HG03159 (cell line): ENCODE measurements at regions not wholly inside any gene's neighbourhood (a gene's known extent, or its start where the extent isn't known, plus 50 kb on each side); places are given as distances from the start of the nearest gene placed in this dataset.
"Not testable (repeated sequence)": the region's sequence is repeated elsewhere in the genome, so short reads cannot be mapped to it uniquely, and the experiment has no call there.

ENCODE experiments used
- ATAC-seq: cut with Tn5 transposase; IDR thresholded peaks from one replicate; pipeline ENCODE4 v1.9.1; 2021; ENCODE audit warnings: mild to moderate bottlenecking, moderate library complexity; ENCODE audit not compliant: unreplicated experiment

DNA sequence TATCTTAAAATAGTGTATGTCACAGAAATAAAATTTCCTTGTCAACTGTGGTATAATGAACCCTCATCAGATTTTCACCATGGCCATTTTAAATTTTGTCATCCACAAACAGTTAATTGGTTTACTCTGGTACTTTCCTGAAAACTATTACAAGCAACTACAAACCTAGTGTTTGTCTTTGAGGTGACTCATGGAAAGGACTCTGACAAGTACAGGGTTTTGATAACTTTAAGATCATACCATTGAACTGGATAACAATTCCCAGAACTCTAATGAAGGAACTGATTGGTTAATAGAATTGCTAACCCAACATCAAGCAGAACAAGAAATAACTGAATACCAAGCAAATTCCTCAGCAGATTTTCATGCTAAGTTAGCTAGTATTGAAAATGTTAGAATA is 237.7 kb upstream of the IPO5 start:
- no peak for ATAC-seq

- ATAC-seq, result no peak
Measured at GRCh38 chr13:97716746-97717145, 236.7 kb upstream of the IPO5 start.

DNA sequence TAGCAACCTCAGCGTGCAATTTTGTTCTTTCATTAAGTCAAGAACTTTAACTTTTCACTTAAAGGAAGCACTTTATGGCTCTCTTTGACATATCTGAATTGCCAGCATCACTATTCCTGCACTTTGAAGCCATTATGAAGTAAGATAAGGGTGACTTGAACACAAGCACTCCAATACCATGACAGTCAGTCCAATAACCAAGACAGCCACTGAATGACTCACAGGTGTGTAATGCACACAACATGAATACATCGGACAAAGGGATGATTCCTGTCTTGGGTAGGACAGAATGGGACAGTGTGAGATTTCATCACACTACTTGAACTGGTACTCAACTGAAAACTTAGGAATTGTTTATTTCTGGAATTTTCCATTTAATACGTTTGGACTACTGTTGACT is 233.7 kb upstream of the IPO5 start:
- ATAC-seq, result no peak

- no peak for ATAC-seq
Measured at GRCh38 chr13:97720896-97721295, 232.6 kb upstream of the IPO5 start.

GRCh38 chr13:97723655-97724054 is 229.8 kb upstream of the IPO5 start:
- ATAC-seq, result no peak

DNA sequence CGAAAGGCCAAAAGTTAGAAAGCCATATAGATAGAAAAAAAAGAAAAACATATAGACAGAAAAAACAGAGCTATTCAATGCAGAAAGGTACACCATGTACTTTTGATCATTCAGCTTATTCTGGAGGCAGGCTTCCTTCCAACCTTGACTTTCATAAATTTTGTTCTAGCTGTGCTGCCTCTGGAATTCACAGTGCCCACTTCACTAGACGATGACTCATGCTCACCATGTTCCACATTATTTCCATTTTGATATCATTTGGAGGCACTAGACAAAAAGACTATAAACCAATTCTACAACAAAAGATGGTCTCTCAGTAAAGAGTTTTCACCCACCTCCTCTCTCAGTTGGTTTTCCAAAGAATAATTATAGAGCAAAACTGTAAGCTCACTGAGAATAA is 229.0 kb upstream of the IPO5 start:
- no peak for ATAC-seq

GRCh38 chr13:97726664-97727280 is 226.7 kb upstream of the IPO5 start:
- ATAC-seq, result no peak

DNA sequence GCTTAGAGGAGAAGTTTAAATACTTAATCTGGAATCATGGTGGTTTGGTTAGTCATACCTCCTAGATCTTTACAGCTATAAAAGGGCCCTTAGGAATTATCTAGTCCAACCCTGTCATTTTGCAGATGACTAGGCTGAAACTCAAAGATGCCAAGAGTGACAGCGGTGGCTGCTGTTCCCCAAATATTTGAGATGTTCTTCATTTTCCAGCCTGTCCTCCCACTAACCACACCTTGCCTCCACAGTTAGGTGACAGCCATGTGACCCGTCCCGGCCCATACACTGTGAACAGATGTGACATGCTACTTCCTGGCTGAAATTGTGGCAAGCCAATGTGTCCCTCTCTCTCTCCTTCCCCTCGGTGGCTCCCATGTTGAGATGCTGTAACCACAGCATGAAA is 225.5 kb upstream of the IPO5 start:
- no peak for ATAC-seq

GRCh38 chr13:97736436-97736835 is 217.0 kb upstream of the IPO5 start:
- ATAC-seq, result no peak

DNA sequence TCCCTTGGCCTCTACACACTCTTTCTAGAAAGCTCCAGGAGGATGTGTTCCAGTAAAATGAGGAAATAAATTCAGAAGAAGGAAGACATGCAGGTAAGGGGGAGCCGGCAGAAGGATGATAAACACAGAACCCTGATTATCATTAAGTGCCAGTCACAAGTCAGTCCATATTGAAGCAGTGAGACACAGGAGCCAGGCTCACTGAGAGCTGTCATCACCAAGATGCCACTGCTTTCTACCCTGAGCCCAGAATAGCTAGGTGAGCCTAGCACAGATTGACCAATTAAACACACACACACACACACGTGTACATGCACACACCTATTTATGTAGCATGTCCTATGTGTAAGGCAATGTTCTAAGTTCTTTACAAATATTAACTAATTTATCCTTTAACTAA is 211.4 kb upstream of the IPO5 start:
- no peak for ATAC-seq

GRCh38 chr13:97743938-97744337 is 209.5 kb upstream of the IPO5 start:
- no peak for ATAC-seq

DNA sequence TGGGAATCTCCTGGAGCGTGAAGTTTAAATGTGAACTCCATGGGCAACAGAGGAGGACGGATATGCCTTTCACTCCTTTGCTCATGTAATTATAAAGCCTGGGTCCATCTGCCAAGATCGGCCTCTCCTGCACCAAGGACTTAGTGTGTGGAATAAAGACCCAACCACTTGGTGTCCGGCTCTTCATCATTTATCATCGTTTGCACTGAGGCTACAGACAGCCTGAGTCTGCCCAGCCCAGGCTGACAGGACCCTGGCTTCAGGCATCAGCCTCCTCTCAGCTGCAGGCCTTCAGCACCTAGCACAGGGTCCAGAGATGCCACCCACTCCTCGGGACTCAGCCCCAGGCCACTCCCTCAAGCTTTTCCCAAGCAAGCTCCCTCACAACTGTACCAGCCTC is 206.8 kb upstream of the IPO5 start:
- no peak for ATAC-seq

GRCh38 chr13:97749174-97749573 is 204.3 kb upstream of the IPO5 start:
- ATAC-seq, result no peak

- no peak for ATAC-seq
Measured at GRCh38 chr13:97751477-97751876, 202.0 kb upstream of the IPO5 start.

DNA sequence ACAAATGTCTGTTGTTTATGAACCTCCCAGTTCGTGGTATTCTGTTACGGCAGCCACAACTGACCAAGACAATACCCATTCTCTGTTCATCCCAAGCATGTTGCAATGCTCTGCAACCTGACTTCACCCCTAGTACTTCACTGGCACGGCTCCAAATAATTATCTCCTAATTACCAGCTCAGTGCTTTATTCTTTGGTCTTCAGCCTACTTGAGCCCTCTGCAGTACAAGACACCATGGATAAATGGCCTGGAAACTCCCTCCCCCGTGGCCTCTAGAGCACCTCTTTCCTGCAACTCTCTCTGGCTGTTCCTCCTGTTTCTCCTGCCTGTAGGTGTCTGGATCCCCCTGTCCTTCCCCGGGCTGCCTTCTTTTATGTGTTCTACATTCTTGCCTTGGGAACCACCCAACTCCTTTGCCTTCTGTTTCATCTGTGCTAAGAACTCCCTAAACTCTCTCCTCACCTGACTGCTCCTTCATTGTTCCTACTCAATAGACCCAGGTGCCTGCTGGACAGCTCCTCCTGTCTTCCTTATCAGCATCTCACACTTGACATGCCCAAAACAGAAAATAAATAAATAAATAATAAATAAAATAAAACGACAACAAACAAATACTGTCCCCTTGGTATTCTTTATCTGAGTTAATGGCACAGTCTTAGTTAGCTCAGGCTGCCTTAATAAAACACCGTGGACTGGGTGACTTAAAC is 200.4 kb upstream of the IPO5 start:
- ATAC-seq, result no peak

- no peak for ATAC-seq
Measured at GRCh38 chr13:97753942-97754670, 199.4 kb upstream of the IPO5 start.

- no peak for ATAC-seq
Measured at GRCh38 chr13:97757807-97758206, 195.7 kb upstream of the IPO5 start.

DNA sequence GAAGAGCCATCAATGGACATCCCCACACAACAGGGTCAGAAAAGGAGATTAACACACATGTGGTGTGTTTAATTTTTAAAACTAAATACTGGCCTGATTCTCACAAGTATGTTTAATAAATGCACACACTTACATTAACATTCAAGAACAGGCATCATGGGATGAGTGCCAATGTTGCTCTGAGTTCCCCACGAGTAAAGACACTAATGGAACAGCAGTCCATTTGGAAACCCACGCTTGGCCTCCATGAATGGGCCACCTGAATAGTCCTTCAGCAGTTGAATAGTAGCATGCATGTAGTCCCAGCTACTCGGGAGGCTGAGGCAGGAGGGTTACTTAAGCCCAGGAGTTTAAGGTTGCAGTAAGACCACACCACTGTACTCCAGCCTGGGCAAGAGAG is 195.2 kb upstream of the IPO5 start:
- ATAC-seq, result no peak

DNA sequence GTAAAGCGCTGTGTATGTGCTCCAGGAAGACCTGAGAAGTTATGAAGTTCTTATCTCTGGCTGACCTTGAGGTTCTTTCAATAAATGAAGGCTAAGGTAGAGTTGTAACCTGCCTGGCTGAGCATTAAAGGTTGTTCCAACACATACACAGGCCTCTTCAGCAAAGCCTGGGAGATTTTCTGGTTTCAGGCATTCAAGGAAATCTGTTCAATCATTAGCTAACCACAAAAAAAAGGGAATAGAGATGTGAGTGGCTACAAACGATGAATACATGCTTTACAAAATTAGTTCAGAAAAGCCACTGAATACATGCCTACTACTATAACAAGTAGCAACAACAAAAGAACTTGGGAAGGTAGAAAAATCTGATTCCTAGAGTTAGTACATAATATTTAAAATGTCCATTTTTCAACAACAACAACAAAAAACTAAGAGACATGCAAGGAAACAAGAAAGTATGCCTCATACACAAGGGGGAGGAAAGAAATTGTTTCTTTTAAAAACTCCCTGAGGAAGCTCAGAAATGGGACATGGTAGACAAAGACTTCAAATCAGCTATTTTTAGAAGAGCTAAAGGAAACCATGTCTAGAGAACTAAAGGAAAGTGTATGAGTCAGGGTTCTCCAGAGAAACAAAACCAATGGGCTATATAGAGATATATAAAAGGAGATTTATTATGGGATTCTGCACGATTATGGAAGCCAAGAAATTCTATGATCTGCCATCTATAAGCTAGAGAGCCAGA is 191.5 kb upstream of the IPO5 start:
- no peak for ATAC-seq

DNA sequence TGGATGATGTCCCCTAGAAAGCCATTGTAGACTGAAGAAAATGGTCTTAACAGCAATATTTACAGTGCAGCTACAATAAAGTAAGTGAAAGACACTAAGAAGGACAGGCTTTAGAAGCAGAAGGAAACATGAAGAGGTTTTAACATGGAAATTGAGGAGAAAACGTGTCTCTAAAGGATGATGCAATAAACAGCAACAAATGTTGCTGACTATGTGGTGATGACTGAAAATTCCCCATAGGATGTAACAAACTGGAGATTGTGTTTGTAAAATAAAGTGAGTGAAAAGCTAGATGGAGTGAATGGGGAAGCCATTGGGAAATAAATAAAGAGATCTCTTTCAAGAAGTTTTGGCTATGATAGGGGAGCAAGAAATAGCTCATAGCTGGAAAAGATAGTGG is 186.7 kb upstream of the IPO5 start:
- no peak for ATAC-seq

GRCh38 chr13:97768134-97768533 is 185.3 kb upstream of the IPO5 start:
- no peak for ATAC-seq

DNA sequence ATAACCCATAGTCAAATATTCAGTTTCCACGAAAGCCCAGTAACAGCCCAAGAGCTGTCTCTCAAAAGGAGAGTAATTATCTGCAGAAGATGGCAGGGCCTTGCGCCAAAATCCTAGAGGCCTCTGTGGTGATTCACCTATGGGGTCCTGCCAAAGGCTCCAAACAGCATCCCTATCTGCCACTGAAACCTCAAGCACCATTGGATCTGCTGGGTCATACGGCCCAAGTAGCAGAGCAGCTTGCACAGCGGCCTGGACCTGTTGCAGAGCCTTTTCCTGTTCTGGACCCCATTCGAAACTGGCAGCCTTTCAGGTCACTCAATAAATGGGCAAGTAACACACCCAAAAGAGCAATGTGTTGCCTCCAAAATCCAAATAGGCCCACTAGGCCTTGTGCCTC is 183.2 kb upstream of the IPO5 start:
- ATAC-seq, result not testable (repeated sequence)
